DMS 273 (cell line): ENCODE measurements at regions not wholly inside any gene's neighbourhood (a gene's known extent, or its start where the extent isn't known, plus 50 kb on each side); places are given as distances from the start of the nearest gene placed in this dataset.
"Not testable (repeated sequence)": the region's sequence is repeated elsewhere in the genome, so short reads cannot be mapped to it uniquely, and the experiment has no call there.

Experiments used
- DNase-seq: peaks from one replicate; lab custom pipeline; 2025; ENCODE audit not compliant: unreplicated experiment; lab: John Stamatoyannopoulos, UW

- no peak for DNase-seq
These were observed 89.1 kb upstream of the NEDD4L start for GRCh38 chr18:57954935-57955334.

GRCh38 chr18:57953883-57954282, 90.1 kb upstream of the NEDD4L start:
- no peak for DNase-seq

GRCh38 chr18:57951999-57952774, 91.8 kb upstream of the NEDD4L start:
- DNase-seq = no peak

- DNase-seq = no peak
These were observed 92.8 kb upstream of the NEDD4L start for GRCh38 chr18:57951117-57951796.

- DNase-seq = no peak
These were observed 93.5 kb upstream of the NEDD4L start for GRCh38 chr18:57950542-57950941.

- DNase-seq = not testable (repeated sequence)
These were observed 94.7 kb upstream of the NEDD4L start for GRCh38 chr18:57949335-57949734.

- peak; percentile 21 for DNase-seq
These were observed 96.9 kb upstream of the NEDD4L start for GRCh38 chr18:57947117-57947516.

GRCh38 chr18:57943723-57944122, 100.3 kb upstream of the NEDD4L start:
- peak; percentile 73 for DNase-seq

- no peak for DNase-seq
These were observed 101.5 kb upstream of the NEDD4L start for GRCh38 chr18:57942493-57942892.

GRCh38 chr18:57941841-57942489, 102.1 kb upstream of the NEDD4L start:
- DNase-seq = peak; percentile 70

GRCh38 chr18:57940166-57940660, 103.8 kb upstream of the NEDD4L start:
- DNase-seq = no peak

GRCh38 chr18:57934375-57934774, 109.7 kb upstream of the NEDD4L start:
- DNase-seq = not testable (repeated sequence)

GRCh38 chr18:57931038-57931437, 113.0 kb upstream of the NEDD4L start:
- peak; percentile 39 for DNase-seq

- peak; percentile 66 for DNase-seq
These were observed 113.5 kb upstream of the NEDD4L start for GRCh38 chr18:57930476-57930875.

GRCh38 chr18:57929922-57930321, 114.1 kb upstream of the NEDD4L start:
- DNase-seq = no peak

GRCh38 chr18:57928466-57928865, 115.6 kb upstream of the NEDD4L start:
- no peak for DNase-seq

- no peak for DNase-seq
These were observed 116.5 kb upstream of the NEDD4L start for GRCh38 chr18:57927511-57927910.

GRCh38 chr18:57925706-57926105, 118.3 kb upstream of the NEDD4L start:
- DNase-seq = no peak

GRCh38 chr18:57923611-57924010, 120.4 kb upstream of the NEDD4L start:
- DNase-seq = peak; percentile 90

GRCh38 chr18:57922885-57923284, 119.8 kb upstream of the ATP8B1 start:
- DNase-seq = no peak

GRCh38 chr18:57921708-57922107, 118.6 kb upstream of the ATP8B1 start:
- peak; percentile 28 for DNase-seq

GRCh38 chr18:57920036-57920435, 116.9 kb upstream of the ATP8B1 start:
- peak; percentile 52 for DNase-seq
